Effector memory CD4-positive, alpha-beta T cell (primary cell): ENCODE measurements at regions not wholly inside any gene's neighbourhood (a gene's known extent, or its start where the extent isn't known, plus 50 kb on each side); places are given as distances from the start of the nearest gene placed in this dataset.

Experiments
- DNase-seq, 3 donors: peaks; one replicate each; pipeline ENCODE4 v3.0.0-alpha.2; 2020
- H3K27ac ChIP-seq: 2 replicates; pipeline ENCODE4 v1.7.0; 2013; ENCODE audit warnings: mild to moderate bottlenecking, low read length, moderate library complexity; ENCODE audit not compliant: insufficient read depth, poor library complexity, severe bottlenecking
- H3K27me3 ChIP-seq: replicated peaks from 2 replicates; pipeline ENCODE4 v1.7.0; 2013; ENCODE audit warnings: mild to moderate bottlenecking, low read length; ENCODE audit not compliant: insufficient read depth, control insufficient read depth, poor library complexity, severe bottlenecking
- H3K36me3 ChIP-seq: 2 replicates; pipeline ENCODE4 v1.7.0; 2013; ENCODE audit warnings: mild to moderate bottlenecking, low read length, moderate library complexity; ENCODE audit not compliant: control insufficient read depth, insufficient read depth
- H3K4me1 ChIP-seq: 2 replicates; pipeline ENCODE4 v1.7.0; 2013; ENCODE audit warnings: low read length, mild to moderate bottlenecking; ENCODE audit not compliant: control insufficient read depth, insufficient read depth, poor library complexity, severe bottlenecking
- H3K4me3 ChIP-seq: 2 replicates; pipeline ENCODE4 v1.7.0; 2013; ENCODE audit warnings: low read length, low read depth, mild to moderate bottlenecking; ENCODE audit not compliant: insufficient read depth, poor library complexity, severe bottlenecking
- H3K9me3 ChIP-seq: 2 replicates; pipeline ENCODE4 v1.7.0; 2013; ENCODE audit warnings: mild to moderate bottlenecking, low read length, moderate library complexity; ENCODE audit not compliant: control insufficient read depth

DNA sequence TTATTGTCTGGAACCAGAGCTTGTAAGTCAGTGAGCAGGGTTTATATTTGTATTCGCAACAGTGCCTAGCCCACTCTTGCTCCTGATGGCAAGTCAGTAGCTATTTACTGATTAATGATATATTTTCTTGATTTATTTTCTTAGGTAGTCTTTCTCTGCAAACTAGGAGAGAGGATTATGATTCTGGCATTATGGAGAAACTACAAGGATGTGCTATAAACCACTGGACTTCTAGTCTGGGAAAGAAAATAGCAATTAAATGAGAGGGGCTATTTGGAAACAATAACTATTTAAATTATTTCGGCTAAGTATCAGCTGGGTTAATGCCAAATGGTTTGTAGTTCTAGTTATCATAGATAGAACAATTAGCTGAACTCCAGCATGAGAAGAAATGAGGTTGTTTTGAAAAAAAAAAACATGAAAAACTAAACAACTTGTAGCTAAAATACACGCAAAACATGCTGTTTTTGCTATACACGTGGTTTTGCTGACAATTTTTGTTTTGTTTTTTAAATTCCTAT, 304.9 kb upstream of the TCF21 start:
- Histone ChIP-seq H3K4me3 (no peak overlapping the region), H3K4me1 (no peaks in the 10 kb centered on the region), H3K36me3 (no peaks in the 10 kb centered on the region), H3K27me3 (no peaks in the 10 kb centered on the region), H3K9me3 (no peaks in the 10 kb centered on the region), H3K27ac (no peak overlapping the region)
- DNase-seq: no peak

DNA sequence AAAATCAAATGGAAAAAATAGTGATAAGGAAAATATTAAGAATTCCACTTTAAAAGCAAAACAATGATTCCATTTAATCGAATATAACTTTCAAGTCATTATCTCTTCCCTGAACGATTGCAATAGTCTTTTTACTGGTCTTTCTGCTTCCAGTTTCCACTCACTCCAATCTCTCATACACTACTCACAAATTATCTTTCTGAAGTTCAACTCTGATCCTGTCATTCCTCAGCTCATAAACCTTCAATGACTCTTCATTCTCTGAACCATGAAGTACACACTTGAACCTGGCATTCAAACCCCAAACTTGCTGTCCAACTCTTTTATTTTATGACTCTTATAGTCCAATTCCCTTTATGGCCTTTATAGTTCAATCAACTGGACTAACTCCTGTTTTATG, 304.1 kb upstream of the TCF21 start:
- Histone ChIP-seq H3K36me3 (no peaks in the 10 kb centered on the region), H3K4me1 (no peaks in the 10 kb centered on the region), H3K27me3 (no peaks in the 10 kb centered on the region), H3K27ac (no peak overlapping the region), H3K4me3 (no peak overlapping the region), H3K9me3 (no peaks in the 10 kb centered on the region)
- DNase-seq: no peak

- Histone ChIP-seq H3K27me3 (no peaks in the 10 kb centered on the region), H3K4me3 (no peak overlapping the region), H3K27ac (no peak overlapping the region), H3K4me1 (no peaks in the 10 kb centered on the region), H3K9me3 (no peaks in the 10 kb centered on the region), H3K36me3 (no peaks in the 10 kb centered on the region)
- DNase-seq: no peak
Observed at GRCh38 chr6:133585978-133586377, 302.9 kb upstream of the TCF21 start.

- H3K27me3 ChIP-seq: no peaks in the 10 kb centered on the region
- no peaks in the 10 kb centered on the region for H3K4me1 ChIP-seq
- no peaks in the 10 kb centered on the region for H3K36me3 ChIP-seq
- DNase-seq: no peak
- no peaks in the 10 kb centered on the region for H3K9me3 ChIP-seq
- H3K27ac ChIP-seq: no peak overlapping the region
- no peak overlapping the region for H3K4me3 ChIP-seq
Observed at GRCh38 chr6:133587546-133588160, 301.3 kb upstream of the TCF21 start.

DNA sequence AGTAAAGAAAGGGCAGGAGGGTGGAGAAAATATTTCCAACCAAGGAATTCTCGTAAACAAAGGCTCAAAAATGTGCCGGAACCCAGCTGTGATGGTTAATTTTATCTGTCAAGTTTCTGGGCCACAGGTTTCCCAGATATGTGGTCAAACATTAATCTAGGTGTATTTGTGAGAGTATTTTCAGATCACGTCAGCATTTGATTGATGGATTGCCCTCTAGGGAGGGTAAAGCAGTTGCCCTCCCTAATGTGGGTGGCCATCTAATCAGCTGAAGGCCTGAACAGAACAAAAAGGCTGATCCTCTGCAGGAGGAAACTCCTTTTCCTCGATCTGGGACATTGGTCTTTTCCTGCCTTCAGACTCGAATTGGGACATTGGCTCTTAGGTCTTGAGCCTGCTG, 298.7 kb upstream of the TCF21 start:
- Histone ChIP-seq H3K36me3 (no peaks in the 10 kb centered on the region), H3K4me1 (no peaks in the 10 kb centered on the region), H3K4me3 (no peak overlapping the region), H3K9me3 (no peaks in the 10 kb centered on the region), H3K27me3 (no peaks in the 10 kb centered on the region), H3K27ac (no peak overlapping the region)
- no peak for DNase-seq

DNA sequence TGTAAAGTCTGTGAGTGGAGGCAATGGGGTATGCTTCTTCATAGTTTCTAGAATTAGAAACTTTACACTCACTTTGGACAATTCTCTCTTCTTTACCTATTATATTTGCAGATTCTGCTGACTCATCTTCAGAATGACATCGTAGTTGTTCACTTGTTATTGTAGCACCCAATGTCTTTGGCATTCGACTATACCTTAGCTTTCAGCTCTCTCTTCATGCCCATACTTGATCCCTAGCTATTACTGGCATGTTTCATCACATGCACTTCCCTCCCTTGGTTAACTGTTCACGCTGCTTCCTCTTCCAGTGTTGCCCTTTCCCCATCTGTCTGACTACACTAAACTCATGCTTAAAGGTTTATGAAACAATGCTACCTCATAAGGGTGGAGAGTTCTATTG, 298.1 kb upstream of the TCF21 start:
- Histone ChIP-seq H3K27me3 (no peaks in the 10 kb centered on the region), H3K27ac (no peak overlapping the region), H3K4me3 (no peak overlapping the region), H3K36me3 (no peaks in the 10 kb centered on the region), H3K4me1 (no peaks in the 10 kb centered on the region), H3K9me3 (no peaks in the 10 kb centered on the region)
- no peak for DNase-seq

- Histone ChIP-seq H3K4me1 (no peaks in the 10 kb centered on the region), H3K9me3 (no peaks in the 10 kb centered on the region), H3K4me3 (no peak overlapping the region), H3K27me3 (no peaks in the 10 kb centered on the region), H3K36me3 (no peaks in the 10 kb centered on the region), H3K27ac (no peak overlapping the region)
- DNase-seq: no peak
Observed at GRCh38 chr6:133591275-133591674, 297.6 kb upstream of the TCF21 start.

GRCh38 chr6:133594652-133595110, 294.2 kb upstream of the TCF21 start:
- Histone ChIP-seq H3K36me3 (no peaks in the 10 kb centered on the region), H3K27ac (no peak overlapping the region), H3K4me3 (no peak overlapping the region), H3K27me3 (no peaks in the 10 kb centered on the region), H3K4me1 (no peaks in the 10 kb centered on the region), H3K9me3 (no peaks in the 10 kb centered on the region)
- DNase-seq: no peak

DNA sequence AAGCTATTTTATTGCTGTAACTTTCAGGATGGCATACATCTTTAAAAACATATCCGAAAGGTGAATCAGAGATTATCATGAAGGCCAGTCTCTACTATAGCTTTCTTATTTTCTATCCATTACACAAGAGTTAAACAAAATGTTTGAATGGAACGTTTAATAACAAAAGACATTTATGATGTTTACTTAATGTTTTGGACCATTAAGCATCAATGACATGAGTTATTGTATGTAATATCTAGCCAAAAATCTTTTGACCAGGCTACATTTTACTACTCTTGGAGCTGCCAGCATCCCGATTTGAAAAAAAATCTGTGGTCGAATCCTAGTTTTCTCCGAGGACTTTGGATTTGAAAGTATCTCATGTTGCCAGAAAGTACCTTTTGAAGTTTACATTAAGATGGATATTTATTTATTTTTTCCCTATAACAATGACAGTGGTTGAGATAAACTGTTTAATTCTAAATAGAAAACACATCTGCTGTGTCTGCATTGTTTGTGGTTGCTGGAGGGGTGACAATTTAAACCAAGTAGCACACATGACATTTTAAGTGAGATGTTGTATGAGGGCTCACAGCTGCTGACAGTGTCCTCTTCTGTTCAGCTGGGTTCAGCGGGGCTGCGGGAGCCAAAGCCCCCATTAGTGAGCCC, 293.7 kb upstream of the TCF21 start:
- Histone ChIP-seq H3K27me3 (no peaks in the 10 kb centered on the region), H3K27ac (no peak overlapping the region), H3K4me1 (no peaks in the 10 kb centered on the region), H3K9me3 (no peaks in the 10 kb centered on the region), H3K36me3 (no peaks in the 10 kb centered on the region), H3K4me3 (no peak overlapping the region)
- no peak for DNase-seq

- Histone ChIP-seq H3K27ac (no peak overlapping the region), H3K4me1 (no peaks in the 10 kb centered on the region), H3K36me3 (no peaks in the 10 kb centered on the region), H3K27me3 (no peaks in the 10 kb centered on the region), H3K4me3 (no peak overlapping the region), H3K9me3 (no peaks in the 10 kb centered on the region)
- DNase-seq: no peak
Observed at GRCh38 chr6:133606852-133607251, 282.1 kb upstream of the TCF21 start.
